NK-92 (cell line): ENCODE measurements at regions not wholly inside any gene's neighbourhood (a gene's known extent, or its start where the extent isn't known, plus 50 kb on each side); places are given as distances from the start of the nearest gene placed in this dataset.
"Not testable (repeated sequence)": the region's sequence is repeated elsewhere in the genome, so short reads cannot be mapped to it uniquely, and the experiment has no call there.

ENCODE experiments used
- DNase-seq: peaks from one replicate; lab custom pipeline; 2025; ENCODE audit not compliant: unreplicated experiment; lab: John Stamatoyannopoulos, UW

GRCh38 chr1:228796945-228797344 is 61.7 kb downstream of the RHOU start:
- DNase-seq: not testable (repeated sequence)

GRCh38 chr1:228798035-228798434 is 62.8 kb downstream of the RHOU start:
- DNase-seq: no peak

GRCh38 chr1:228798548-228798947 is 63.3 kb downstream of the RHOU start:
- no peak for DNase-seq

- DNase-seq: no peak
Measured at GRCh38 chr1:228799924-228800323, 64.6 kb downstream of the RHOU start.

- DNase-seq: no peak
Measured at GRCh38 chr1:228801068-228801467, 65.8 kb downstream of the RHOU start.

GRCh38 chr1:228802386-228803220 is 67.3 kb downstream of the RHOU start:
- DNase-seq: no peak

GRCh38 chr1:228803421-228803820 is 68.1 kb downstream of the RHOU start:
- no peak for DNase-seq

- no peak for DNase-seq
Measured at GRCh38 chr1:228804173-228804572, 68.9 kb downstream of the RHOU start.

- DNase-seq: no peak
Measured at GRCh38 chr1:228804640-228805413, 69.5 kb downstream of the RHOU start.

- no peak for DNase-seq
Measured at GRCh38 chr1:228807904-228808605, 72.8 kb downstream of the RHOU start.

- DNase-seq: no peak
Measured at GRCh38 chr1:228809621-228810394, 74.5 kb downstream of the RHOU start.

GRCh38 chr1:228810395-228810758 is 75.1 kb downstream of the RHOU start:
- DNase-seq: no peak

- no peak for DNase-seq
Measured at GRCh38 chr1:228810878-228811711, 75.8 kb downstream of the RHOU start.

GRCh38 chr1:228811712-228812305 is 76.5 kb downstream of the RHOU start:
- DNase-seq: no peak

GRCh38 chr1:228812961-228813360 is 77.7 kb downstream of the RHOU start:
- no peak for DNase-seq

- DNase-seq: no peak
Measured at GRCh38 chr1:228814176-228814575, 78.9 kb downstream of the RHOU start.

- DNase-seq: no peak
Measured at GRCh38 chr1:228818296-228818695, 83.0 kb downstream of the RHOU start.

- DNase-seq: no peak
Measured at GRCh38 chr1:228818928-228819630, 83.8 kb downstream of the RHOU start.

GRCh38 chr1:228821252-228821651 is 86.0 kb downstream of the RHOU start:
- no peak for DNase-seq
